MG63 (cell line): ENCODE measurements at regions not wholly inside any gene's neighbourhood (a gene's known extent, or its start where the extent isn't known, plus 50 kb on each side); places are given as distances from the start of the nearest gene placed in this dataset.
A peak's percentile ranks its signal among the peaks of the same experiment; 100 is the strongest.

Experiments
- DNase-seq: peaks from one replicate; pipeline ENCODE4 v3.0.0-alpha.2; 2020
- H3K27me3 ChIP-seq: fragments of 250-450 bp; sonication (Bioruptor Pico); 2 replicates; pipeline ENCODE4 v1.5.1; 2020; ENCODE audit warnings: mild to moderate bottlenecking, moderate library complexity
- H3K36me3 ChIP-seq: fragments of 250-450 bp; sonication (Bioruptor Pico); 2 replicates; pipeline ENCODE4 v1.5.1; 2020; ENCODE audit warnings: mild to moderate bottlenecking, moderate library complexity
- H3K4me3 ChIP-seq: fragments of 250-450 bp; sonication (Bioruptor Pico); 2 replicates; pipeline ENCODE4 v1.5.1; 2020; ENCODE audit warnings: mild to moderate bottlenecking, moderate library complexity
- H3K9me3 ChIP-seq: fragments of 250-450 bp; sonication (Bioruptor Pico); 2 replicates; pipeline ENCODE4 v1.5.1; 2020; ENCODE audit warnings: mild to moderate bottlenecking, moderate library complexity

- DNase-seq = peak; percentile 95
Observed at GRCh38 chr2:42969231-42970150, 177.1 kb upstream of the HAAO start.

GRCh38 chr2:42967959-42968674 lies 175.7 kb upstream of the HAAO start:
- Histone ChIP-seq H3K36me3 (no peaks in the 10 kb centered on the region), H3K4me3 (no peak overlapping the region), H3K9me3 (peaks cover 3% of the 10 kb centered on the region; the same call in 1 of the 2 replicates), H3K27me3 (no peaks in the 10 kb centered on the region)
- peak; percentile 99 for DNase-seq

More at GRCh38 chr2:42969231-42970150, 177.1 kb upstream of the HAAO start:
- Histone ChIP-seq H3K27me3 (no peaks in the 10 kb centered on the region), H3K9me3 (peaks cover 3% of the 10 kb centered on the region; the same call in 1 of the 2 replicates), H3K36me3 (no peaks in the 10 kb centered on the region), H3K4me3 (no peak overlapping the region)

GRCh38 chr2:42965910-42966309 lies 173.5 kb upstream of the HAAO start:
- Histone ChIP-seq H3K9me3 (no peaks in the 10 kb centered on the region), H3K4me3 (no peak overlapping the region), H3K27me3 (no peaks in the 10 kb centered on the region), H3K36me3 (no peaks in the 10 kb centered on the region)
- no peak for DNase-seq

- H3K36me3 ChIP-seq = no peaks in the 10 kb centered on the region
Observed at GRCh38 chr2:42965196-42965595, 172.8 kb upstream of the HAAO start.

GRCh38 chr2:42964439-42965083 lies 172.2 kb upstream of the HAAO start:
- H3K4me3 ChIP-seq = no peak overlapping the region
- DNase-seq = peak; percentile 100
- no peaks in the 10 kb centered on the region for H3K9me3 ChIP-seq
- H3K36me3 ChIP-seq = no peaks in the 10 kb centered on the region
- H3K27me3 ChIP-seq = no peaks in the 10 kb centered on the region

More at GRCh38 chr2:42965196-42965595, 172.8 kb upstream of the HAAO start:
- peak; percentile 31 for DNase-seq
- no peaks in the 10 kb centered on the region for H3K27me3 ChIP-seq
- H3K4me3 ChIP-seq = no peak overlapping the region
- no peaks in the 10 kb centered on the region for H3K9me3 ChIP-seq

- DNase-seq = no peak
- H3K4me3 ChIP-seq = no peak overlapping the region
- no peaks in the 10 kb centered on the region for H3K27me3 ChIP-seq
- H3K36me3 ChIP-seq = no peaks in the 10 kb centered on the region
- H3K9me3 ChIP-seq = no peaks in the 10 kb centered on the region
Observed at GRCh38 chr2:42963452-42964068, 171.2 kb upstream of the HAAO start.

GRCh38 chr2:42962508-42962953 lies 170.1 kb upstream of the HAAO start:
- H3K9me3 ChIP-seq = no peaks in the 10 kb centered on the region
- DNase-seq = no peak
- H3K36me3 ChIP-seq = no peaks in the 10 kb centered on the region
- no peaks in the 10 kb centered on the region for H3K27me3 ChIP-seq
- no peak overlapping the region for H3K4me3 ChIP-seq

- Histone ChIP-seq H3K4me3 (no peak overlapping the region), H3K36me3 (no peaks in the 10 kb centered on the region), H3K9me3 (no peaks in the 10 kb centered on the region), H3K27me3 (no peaks in the 10 kb centered on the region)
- DNase-seq = no peak
Observed at GRCh38 chr2:42961961-42962360, 169.6 kb upstream of the HAAO start.

- no peaks in the 10 kb centered on the region for H3K36me3 ChIP-seq
- no peak overlapping the region for H3K4me3 ChIP-seq
- peak; percentile 78 for DNase-seq
- H3K9me3 ChIP-seq = no peaks in the 10 kb centered on the region
- no peaks in the 10 kb centered on the region for H3K27me3 ChIP-seq
Observed at GRCh38 chr2:42961385-42961811, 169.0 kb upstream of the HAAO start.

GRCh38 chr2:42960842-42961180 lies 168.4 kb upstream of the HAAO start:
- H3K36me3 ChIP-seq = no peaks in the 10 kb centered on the region
- no peak for DNase-seq
- H3K9me3 ChIP-seq = no peaks in the 10 kb centered on the region
- no peaks in the 10 kb centered on the region for H3K27me3 ChIP-seq
- no peak overlapping the region for H3K4me3 ChIP-seq

GRCh38 chr2:42960002-42960841 lies 167.8 kb upstream of the HAAO start:
- Histone ChIP-seq H3K4me3 (no peak overlapping the region), H3K36me3 (no peaks in the 10 kb centered on the region), H3K9me3 (no peaks in the 10 kb centered on the region), H3K27me3 (no peaks in the 10 kb centered on the region)
- no peak for DNase-seq

- H3K27me3 ChIP-seq = no peaks in the 10 kb centered on the region
- no peaks in the 10 kb centered on the region for H3K9me3 ChIP-seq
- no peaks in the 10 kb centered on the region for H3K36me3 ChIP-seq
- peak; percentile 96 for DNase-seq
- H3K4me3 ChIP-seq = no peak overlapping the region
Observed at GRCh38 chr2:42959234-42960001, 167.0 kb upstream of the HAAO start.

- no peak for DNase-seq
- Histone ChIP-seq H3K27me3 (no peaks in the 10 kb centered on the region), H3K9me3 (no peaks in the 10 kb centered on the region), H3K4me3 (no peak overlapping the region), H3K36me3 (no peaks in the 10 kb centered on the region)
Observed at GRCh38 chr2:42958741-42959233, 166.4 kb upstream of the HAAO start.

- Histone ChIP-seq H3K4me3 (no peak overlapping the region), H3K9me3 (no peaks in the 10 kb centered on the region)
- DNase-seq = peak; percentile 90
Observed at GRCh38 chr2:42957861-42958301, 165.5 kb upstream of the HAAO start.

More at GRCh38 chr2:42957861-42958301, 165.5 kb upstream of the HAAO start:
- H3K27me3 ChIP-seq = no peaks in the 10 kb centered on the region
- no peaks in the 10 kb centered on the region for H3K36me3 ChIP-seq
